ENCODE measurements at regions not wholly inside any gene's neighbourhood (a gene's known extent, or its start where the extent isn't known, plus 50 kb on each side); places are given as distances from the start of the nearest gene placed in this dataset.

GRCh38 chr6:126804332-126805064, 314.0 kb upstream of the RSPO3 start:
- Mint-ChIP-seq H3K36me3 (no peaks in the 10 kb centered on the region), H3K27me3 (ENCODE audit: low read depth) (no peaks in the 10 kb centered on the region), H3K4me3 (no peak overlapping the region), H3K4me1 (peaks cover 29% of the 10 kb centered on the region), H3K27ac (peak overlapping the region; percentile 19), H3K9me3 (no peaks in the 10 kb centered on the region)
- peak; percentile 76 for TF ChIP-seq CTCF (IDR thresholded peaks at IDR 0.05; ENCODE audit: unreplicated experiment)
- DNase-seq (ENCODE audit: low spot score in 2 of 2, unreplicated experiment in 2 of 2) = no peak

- Mint-ChIP-seq H3K27me3 (ENCODE audit: low read depth) (no peaks in the 10 kb centered on the region), H3K36me3 (no peaks in the 10 kb centered on the region), H3K4me3 (no peak overlapping the region), H3K27ac (no peak overlapping the region), H3K4me1 (peaks cover 29% of the 10 kb centered on the region), H3K9me3 (peaks cover 2% of the 10 kb centered on the region)
- TF ChIP-seq CTCF (IDR thresholded peaks at IDR 0.05; ENCODE audit: unreplicated experiment) = no peak
- DNase-seq (ENCODE audit: low spot score in 2 of 2, unreplicated experiment in 2 of 2) = no peak
Measured at GRCh38 chr6:126805861-126806260, 312.6 kb upstream of the RSPO3 start.

- peaks cover 2% of the 10 kb centered on the region for H3K9me3 Mint-ChIP-seq
- H3K27me3 Mint-ChIP-seq (ENCODE audit: low read depth) = no peaks in the 10 kb centered on the region
- H3K27ac Mint-ChIP-seq = peak overlapping the region; percentile 15
- TF ChIP-seq CTCF (IDR thresholded peaks at IDR 0.05; ENCODE audit: unreplicated experiment) = no peak
- no peak overlapping the region for H3K4me3 Mint-ChIP-seq
- no peaks in the 10 kb centered on the region for H3K36me3 Mint-ChIP-seq
- DNase-seq (ENCODE audit: low spot score in 2 of 2, unreplicated experiment in 2 of 2) = no peak
- peaks cover 37% of the 10 kb centered on the region for H3K4me1 Mint-ChIP-seq
Measured at GRCh38 chr6:126807876-126808275, 310.6 kb upstream of the RSPO3 start.

- no peak for TF ChIP-seq CTCF (IDR thresholded peaks at IDR 0.05; ENCODE audit: unreplicated experiment)
- Mint-ChIP-seq H3K4me1 (peaks cover 31% of the 10 kb centered on the region), H3K27ac (no peak overlapping the region), H3K4me3 (no peak overlapping the region), H3K27me3 (ENCODE audit: low read depth) (no peaks in the 10 kb centered on the region), H3K36me3 (no peaks in the 10 kb centered on the region), H3K9me3 (peaks cover 2% of the 10 kb centered on the region)
- DNase-seq (ENCODE audit: low spot score in 2 of 2, unreplicated experiment in 2 of 2) = no peak
Measured at GRCh38 chr6:126811321-126811720, 307.1 kb upstream of the RSPO3 start.

- no peaks in the 10 kb centered on the region for H3K27me3 Mint-ChIP-seq (ENCODE audit: low read depth)
- no peaks in the 10 kb centered on the region for H3K36me3 Mint-ChIP-seq
- DNase-seq (ENCODE audit: low spot score in 2 of 2, unreplicated experiment in 2 of 2) = no peak
- H3K9me3 Mint-ChIP-seq = peaks cover 2% of the 10 kb centered on the region
- no peak overlapping the region for H3K4me3 Mint-ChIP-seq
- H3K27ac Mint-ChIP-seq = no peak overlapping the region
- peaks cover 26% of the 10 kb centered on the region for H3K4me1 Mint-ChIP-seq
- TF ChIP-seq CTCF (IDR thresholded peaks at IDR 0.05; ENCODE audit: unreplicated experiment) = no peak
Measured at GRCh38 chr6:126812010-126812409, 306.5 kb upstream of the RSPO3 start.

Measured in mesothelial cell of epicardium (in vitro differentiated cells).